ENCODE measurements at regions not wholly inside any gene's neighbourhood (a gene's known extent, or its start where the extent isn't known, plus 50 kb on each side); places are given as distances from the start of the nearest gene placed in this dataset.

DNA sequence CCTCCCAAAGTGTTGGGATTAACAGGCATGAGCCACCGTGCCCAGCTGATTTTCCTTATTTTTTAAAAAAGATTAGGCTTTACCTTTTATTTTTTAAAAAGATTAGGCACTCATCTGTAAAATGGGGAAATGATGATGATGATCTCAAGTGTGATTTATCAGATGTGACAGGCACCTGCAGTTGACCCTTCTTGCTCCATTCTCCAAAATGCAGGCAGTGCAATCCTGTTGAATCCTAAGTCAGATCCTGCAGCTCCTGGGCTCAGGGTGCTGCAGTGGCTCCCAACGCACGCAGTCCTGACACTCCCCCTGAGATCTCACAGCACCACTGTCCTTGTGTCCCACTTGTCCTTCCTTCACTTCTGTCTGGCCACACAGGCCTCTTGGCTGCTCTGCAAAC lies 257.3 kb upstream of the KAZN start:
- FAIRE-seq (no peak), DNase-seq (ENCODE audit: low read depth, low spot score) (no peak)
- H3K79me2 ChIP-seq (ENCODE audit: control insufficient read depth, insufficient read depth, low read length): no peaks in the 10 kb centered on the region
- H3K27ac ChIP-seq (ENCODE audit: control insufficient read depth, insufficient read depth, low read length): no peak overlapping the region
- H3K9me1 ChIP-seq (ENCODE audit: control insufficient read depth, extremely low read depth, insufficient read depth, low read length): no peaks in the 10 kb centered on the region
- TF ChIP-seq, protein P1, sequence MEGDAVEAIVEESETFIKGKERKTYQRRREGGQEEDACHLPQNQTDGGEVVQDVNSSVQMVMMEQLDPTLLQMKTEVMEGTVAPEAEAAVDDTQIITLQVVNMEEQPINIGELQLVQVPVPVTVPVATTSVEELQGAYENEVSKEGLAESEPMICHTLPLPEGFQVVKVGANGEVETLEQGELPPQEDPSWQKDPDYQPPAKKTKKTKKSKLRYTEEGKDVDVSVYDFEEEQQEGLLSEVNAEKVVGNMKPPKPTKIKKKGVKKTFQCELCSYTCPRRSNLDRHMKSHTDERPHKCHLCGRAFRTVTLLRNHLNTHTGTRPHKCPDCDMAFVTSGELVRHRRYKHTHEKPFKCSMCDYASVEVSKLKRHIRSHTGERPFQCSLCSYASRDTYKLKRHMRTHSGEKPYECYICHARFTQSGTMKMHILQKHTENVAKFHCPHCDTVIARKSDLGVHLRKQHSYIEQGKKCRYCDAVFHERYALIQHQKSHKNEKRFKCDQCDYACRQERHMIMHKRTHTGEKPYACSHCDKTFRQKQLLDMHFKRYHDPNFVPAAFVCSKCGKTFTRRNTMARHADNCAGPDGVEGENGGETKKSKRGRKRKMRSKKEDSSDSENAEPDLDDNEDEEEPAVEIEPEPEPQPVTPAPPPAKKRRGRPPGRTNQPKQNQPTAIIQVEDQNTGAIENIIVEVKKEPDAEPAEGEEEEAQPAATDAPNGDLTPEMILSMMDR (optimal IDR thresholded peaks at IDR 0.05 in 1 of 3, IDR thresholded peaks at IDR 0.05 in 1 of 3, conservative IDR thresholded peaks at IDR 0.05 in 1 of 3; ENCODE audit: extremely low read depth in 1 of 3, insufficient read depth in 2 of 3, low read length in 3 of 3): no peak
- no peak for TF ChIP-seq EZH2 (IDR thresholded peaks at IDR 0.05; ENCODE audit: low read length)
- no peak overlapping the region for H3K9ac ChIP-seq (ENCODE audit: control insufficient read depth, extremely low read depth, insufficient read depth, low read length)
- H2AFZ ChIP-seq (ENCODE audit: control insufficient read depth, low read length): no peak overlapping the region
- no peaks in the 10 kb centered on the region for H3K9me3 ChIP-seq (ENCODE audit: control insufficient read depth, low read depth, low read length)
- H3K27me3 ChIP-seq (ENCODE audit: control insufficient read depth, extremely low read depth, insufficient read depth, low read length): no peaks in the 10 kb centered on the region
- dilution Hi-C loops (cut with MboI; ENCODE audit: extremely low pct_ligation_motif_present, low sequenced_read_pairs): no loop called here
- H3K36me3 ChIP-seq (ENCODE audit: control insufficient read depth in 2 of 2, extremely low read depth in 1 of 2, insufficient read depth in 2 of 2, low read length in 2 of 2): no peaks in the 10 kb centered on the region
- no peaks in the 10 kb centered on the region for H4K20me1 ChIP-seq (ENCODE audit: control insufficient read depth, extremely low read depth, insufficient read depth, low read length)
- H3K4me2 ChIP-seq (ENCODE audit: control insufficient read depth, extremely low read depth, insufficient read depth, low read depth, low read length): no peak overlapping the region
- no peak overlapping the region for H3K4me3 ChIP-seq (ENCODE audit: control insufficient read depth in 2 of 3, extremely low read depth in 1 of 3, insufficient read depth in 2 of 3, low read depth in 1 of 3, low read length in 3 of 3)
- peaks cover 13% of the 10 kb centered on the region for H3K4me1 ChIP-seq (ENCODE audit: control insufficient read depth, extremely low read depth, insufficient read depth, low read length)

DNA sequence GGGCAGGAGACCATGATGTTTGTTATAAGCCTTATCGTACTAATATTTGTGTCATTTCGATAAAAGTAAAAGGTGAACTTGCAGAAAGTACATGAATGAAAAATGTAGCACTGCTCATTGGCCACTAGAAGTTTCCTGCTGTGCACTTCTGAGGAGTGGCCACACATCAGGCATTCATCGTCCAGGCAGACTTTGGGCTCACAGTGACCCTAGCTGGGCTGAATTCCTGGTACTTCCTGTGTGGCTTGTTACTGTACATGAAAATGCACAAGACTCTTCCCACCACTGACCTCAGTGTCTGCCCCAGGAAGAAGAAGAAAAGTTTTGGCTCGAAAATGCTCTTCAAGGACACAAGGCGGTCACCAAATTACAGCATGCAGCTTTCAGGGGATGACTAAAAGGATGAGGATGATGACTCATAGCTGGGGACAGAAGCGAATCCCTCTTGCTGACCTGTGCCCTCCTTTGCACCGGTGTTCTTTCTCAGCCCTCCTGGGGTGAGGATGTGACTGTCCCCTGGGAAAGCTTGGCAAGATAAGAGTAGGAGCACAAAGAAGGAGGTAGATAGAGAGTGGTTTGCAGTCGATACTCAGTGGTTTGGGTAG lies 252.4 kb upstream of the KAZN start:
- TF ChIP-seq, protein P1 (optimal IDR thresholded peaks at IDR 0.05 in 1 of 3, IDR thresholded peaks at IDR 0.05 in 1 of 3, conservative IDR thresholded peaks at IDR 0.05 in 1 of 3; ENCODE audit: extremely low read depth in 1 of 3, insufficient read depth in 2 of 3, low read length in 3 of 3): no peak
- no peak for TF ChIP-seq EZH2 (IDR thresholded peaks at IDR 0.05; ENCODE audit: low read length)
- Histone ChIP-seq H3K9me3 (ENCODE audit: control insufficient read depth, low read depth, low read length) (no peaks in the 10 kb centered on the region), H3K4me3 (ENCODE audit: control insufficient read depth in 2 of 3, extremely low read depth in 1 of 3, insufficient read depth in 2 of 3, low read depth in 1 of 3, low read length in 3 of 3) (no peak overlapping the region), H3K4me1 (ENCODE audit: control insufficient read depth, extremely low read depth, insufficient read depth, low read length) (no peaks in the 10 kb centered on the region), H3K27me3 (ENCODE audit: control insufficient read depth, extremely low read depth, insufficient read depth, low read length) (no peaks in the 10 kb centered on the region), H2AFZ (ENCODE audit: control insufficient read depth, low read length) (no peak overlapping the region), H3K79me2 (ENCODE audit: control insufficient read depth, insufficient read depth, low read length) (no peaks in the 10 kb centered on the region), H3K27ac (ENCODE audit: control insufficient read depth, insufficient read depth, low read length) (no peak overlapping the region), H4K20me1 (ENCODE audit: control insufficient read depth, extremely low read depth, insufficient read depth, low read length) (no peaks in the 10 kb centered on the region), H3K9ac (ENCODE audit: control insufficient read depth, extremely low read depth, insufficient read depth, low read length) (no peak overlapping the region), H3K9me1 (ENCODE audit: control insufficient read depth, extremely low read depth, insufficient read depth, low read length) (no peaks in the 10 kb centered on the region), H3K36me3 (ENCODE audit: control insufficient read depth in 2 of 2, extremely low read depth in 1 of 2, insufficient read depth in 2 of 2, low read length in 2 of 2) (no peaks in the 10 kb centered on the region), H3K4me2 (ENCODE audit: control insufficient read depth, extremely low read depth, insufficient read depth, low read depth, low read length) (no peak overlapping the region)
- FAIRE-seq (peak; percentile 13), DNase-seq (ENCODE audit: low read depth, low spot score) (no peak)
- dilution Hi-C loops (cut with MboI; ENCODE audit: extremely low pct_ligation_motif_present, low sequenced_read_pairs): no loop called here
